Esophagus (tissue), 2 donors: ENCODE measurements at regions not wholly inside any gene's neighbourhood (a gene's known extent, or its start where the extent isn't known, plus 50 kb on each side); places are given as distances from the start of the nearest gene placed in this dataset.

ENCODE experiments used
- H3K27ac ChIP-seq, 2 donors: one replicate each; pipeline ENCODE4 v1.5.1; 2013; ENCODE audit warnings: low read depth in 2 of 2, mild to moderate bottlenecking in 2 of 2, inconsistent platforms in 1 of 2, low read length in 1 of 2, moderate library complexity in 1 of 2
- H3K27me3 ChIP-seq, 2 donors: one replicate each; pipeline ENCODE4 v1.6.1; 2013; ENCODE audit warnings: low read length in 2 of 2, control low read depth in 1 of 2, mild to moderate bottlenecking in 1 of 2; ENCODE audit not compliant: insufficient read depth in 2 of 2, control insufficient read depth in 1 of 2
- H3K36me3 ChIP-seq, 2 donors: one replicate each; pipeline ENCODE4 v1.6.1; 2013; ENCODE audit warnings: low read length in 1 of 2; ENCODE audit not compliant: control insufficient read depth in 2 of 2, insufficient read depth in 2 of 2
- H3K4me1 ChIP-seq, 2 donors: one replicate each; pipeline ENCODE4 v1.6.1; 2013; ENCODE audit warnings: low read length in 1 of 2; ENCODE audit not compliant: control insufficient read depth in 2 of 2, insufficient read depth in 2 of 2
- H3K4me3 ChIP-seq, 2 donors: one replicate each; pipeline ENCODE4 v1.5.1; 2013; ENCODE audit warnings: low read length in 2 of 2, mild to moderate bottlenecking in 2 of 2, low read depth in 1 of 2, moderate library complexity in 1 of 2
- H3K9me3 ChIP-seq, 2 donors: one replicate each; pipeline ENCODE4 v1.6.1; 2013; ENCODE audit warnings: mild to moderate bottlenecking in 2 of 2, low read depth in 1 of 2, low read length in 1 of 2, moderate library complexity in 1 of 2; ENCODE audit not compliant: control insufficient read depth in 2 of 2, insufficient read depth in 1 of 2
- WGBS, 2 donors: extraction: QIAGEN DNeasy Blood & Tissue Kit; methylation state at CpG; one replicate each; pipeline ENCODE4 v1.1.7; 2013; 5-methylcytosine and 5-hydroxymethylcytosine counted together
- donor health status: healthy with polysubstance abuse.
- donor health status: Bipolar disorder and iron deficiency.

- Histone ChIP-seq H3K4me3 (no peak overlapping the region), H3K27ac (peak overlapping the region in 1 of 2 donors; percentile 26), H3K9me3 (no peaks in the 10 kb centered on the region), H3K27me3 (no peaks in the 10 kb centered on the region), H3K4me1 (peaks cover 3% of the 10 kb centered on the region in 2 donors), H3K36me3 (no peaks in the 10 kb centered on the region)
- 61 to 71% methylated on average over 7 of the region's 7 CpGs for WGBS, 2 donors
These were observed 92.5 kb upstream of the IRF2BP2 start for GRCh38 chr1:234702342-234703000.

GRCh38 chr1:234701737-234702341, 91.9 kb upstream of the IRF2BP2 start:
- H3K9me3 ChIP-seq, result no peaks in the 10 kb centered on the region
- no peaks in the 10 kb centered on the region for H3K27me3 ChIP-seq
- no peak overlapping the region for H3K27ac ChIP-seq
- WGBS, 2 donors, result 80 to 87% methylated on average over 6 of the region's 6 CpGs
- no peak overlapping the region for H3K4me3 ChIP-seq
- H3K4me1 ChIP-seq, result peaks cover 2% of the 10 kb centered on the region in 2 donors
- H3K36me3 ChIP-seq, result no peaks in the 10 kb centered on the region

GRCh38 chr1:234699795-234700665, 90.1 kb upstream of the IRF2BP2 start:
- Histone ChIP-seq H3K4me1 (peaks cover 2% of the 10 kb centered on the region in 2 donors), H3K4me3 (no peak overlapping the region), H3K27ac (peak overlapping the region; percentile 5 to 63), H3K9me3 (no peaks in the 10 kb centered on the region), H3K36me3 (no peaks in the 10 kb centered on the region), H3K27me3 (no peaks in the 10 kb centered on the region)
- 40 to 50% methylated on average over 7 of the region's 7 CpGs for WGBS, 2 donors

- H3K4me3 ChIP-seq, result no peak overlapping the region
- no peaks in the 10 kb centered on the region for H3K27me3 ChIP-seq
- 95 to 96% methylated on average over 6 of the region's 6 CpGs for WGBS, 2 donors
- no peak overlapping the region for H3K27ac ChIP-seq
- no peaks in the 10 kb centered on the region for H3K9me3 ChIP-seq
- H3K36me3 ChIP-seq, result no peaks in the 10 kb centered on the region
- peaks cover 2% of the 10 kb centered on the region in 2 donors for H3K4me1 ChIP-seq
These were observed 88.7 kb upstream of the IRF2BP2 start for GRCh38 chr1:234698686-234699085.

- no peak overlapping the region for H3K27ac ChIP-seq
- 92 to 94% methylated on average over 8 of the region's 8 CpGs for WGBS, 2 donors
- no peaks in the 10 kb centered on the region for H3K9me3 ChIP-seq
- H3K4me1 ChIP-seq, result peaks cover 2% of the 10 kb centered on the region in 2 donors
- H3K36me3 ChIP-seq, result no peaks in the 10 kb centered on the region
- H3K4me3 ChIP-seq, result no peak overlapping the region
- H3K27me3 ChIP-seq, result no peaks in the 10 kb centered on the region
These were observed 87.8 kb upstream of the IRF2BP2 start for GRCh38 chr1:234697741-234698140.

GRCh38 chr1:234697015-234697414, 87.0 kb upstream of the IRF2BP2 start:
- Histone ChIP-seq H3K36me3 (no peaks in the 10 kb centered on the region), H3K27ac (no peak overlapping the region), H3K27me3 (no peaks in the 10 kb centered on the region), H3K4me3 (no peak overlapping the region), H3K9me3 (no peaks in the 10 kb centered on the region), H3K4me1 (peaks cover 2% of the 10 kb centered on the region in 2 donors)
- 35 to 63% methylated on average over 1 of the region's 1 CpG for WGBS, 2 donors

- 82 to 86% methylated on average over 11 of the region's 11 CpGs for WGBS, 2 donors
- peaks cover 2% of the 10 kb centered on the region in 2 donors for H3K4me1 ChIP-seq
- no peaks in the 10 kb centered on the region for H3K9me3 ChIP-seq
These were observed 86.2 kb upstream of the IRF2BP2 start for GRCh38 chr1:234696148-234696576.

GRCh38 chr1:234694661-234695060, 84.7 kb upstream of the IRF2BP2 start:
- Histone ChIP-seq H3K27ac (no peak overlapping the region), H3K4me3 (no peak overlapping the region), H3K36me3 (no peaks in the 10 kb centered on the region), H3K4me1 (no peaks in the 10 kb centered on the region), H3K9me3 (no peaks in the 10 kb centered on the region), H3K27me3 (no peaks in the 10 kb centered on the region)
- WGBS, 2 donors, result 51 to 65% methylated on average over 2 of the region's 2 CpGs

More at GRCh38 chr1:234696148-234696576, 86.2 kb upstream of the IRF2BP2 start:
- H3K4me3 ChIP-seq, result no peak overlapping the region
- H3K27me3 ChIP-seq, result no peaks in the 10 kb centered on the region
- no peak overlapping the region for H3K27ac ChIP-seq
- no peaks in the 10 kb centered on the region for H3K36me3 ChIP-seq

GRCh38 chr1:234692966-234693580, 83.1 kb upstream of the IRF2BP2 start:
- no peak overlapping the region for H3K4me3 ChIP-seq
- H3K4me1 ChIP-seq, result no peaks in the 10 kb centered on the region
- H3K36me3 ChIP-seq, result no peaks in the 10 kb centered on the region
- no peak overlapping the region for H3K27ac ChIP-seq
- 84 to 87% methylated on average over 4 of the region's 4 CpGs for WGBS, 2 donors
- H3K27me3 ChIP-seq, result no peaks in the 10 kb centered on the region
- H3K9me3 ChIP-seq, result no peaks in the 10 kb centered on the region
